HG03521 (cell line): ENCODE measurements at regions not wholly inside any gene's neighbourhood (a gene's known extent, or its start where the extent isn't known, plus 50 kb on each side); places are given as distances from the start of the nearest gene placed in this dataset.

Experiments used
- ATAC-seq: cut with Tn5 transposase; IDR thresholded peaks from one replicate; pipeline ENCODE4 v1.9.1; 2021; ENCODE audit warnings: mild to moderate bottlenecking, moderate library complexity; ENCODE audit not compliant: unreplicated experiment

DNA sequence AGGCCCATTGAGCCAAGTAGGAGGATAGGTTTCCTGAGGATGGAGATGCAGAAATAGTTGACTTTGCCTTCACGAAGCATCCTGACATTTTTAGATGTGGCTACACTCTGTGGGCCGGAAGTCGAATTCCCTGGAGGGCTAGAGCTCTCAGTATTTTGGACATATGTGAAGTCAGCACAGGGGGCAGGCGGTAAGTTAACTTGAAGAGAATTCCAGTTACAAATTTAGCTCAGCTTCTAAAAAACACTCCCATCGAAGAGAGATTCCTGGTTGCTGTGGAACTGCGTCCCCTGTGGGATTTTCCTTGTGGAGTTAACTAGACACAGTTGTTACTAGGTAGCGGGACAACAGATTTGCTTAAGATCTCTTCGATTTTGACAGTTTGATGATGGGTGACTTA lies 161.9 kb upstream of the RGMA start:
- no peak for ATAC-seq

- ATAC-seq, result no peak
Observed at GRCh38 chr15:93250209-93250608, 161.2 kb upstream of the RGMA start.

DNA sequence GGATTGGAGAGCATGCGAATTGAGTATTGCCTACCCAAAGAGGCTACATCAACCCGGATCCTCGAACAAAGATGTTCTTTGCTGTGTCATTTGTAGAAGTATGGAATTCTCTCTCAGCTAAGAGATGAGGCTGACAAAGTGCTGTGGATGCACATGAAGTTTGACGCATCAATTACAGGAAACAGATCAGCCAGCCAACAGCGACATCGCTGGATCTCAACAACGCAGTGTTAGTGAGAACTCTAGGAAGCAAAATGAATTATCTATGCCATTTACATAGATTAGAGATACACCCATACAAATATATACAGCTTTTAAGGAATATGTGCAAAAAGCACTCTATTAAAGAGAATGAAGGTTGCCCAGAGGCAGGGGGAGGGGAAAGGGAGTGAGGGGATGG lies 160.6 kb upstream of the RGMA start:
- ATAC-seq, result no peak

- no peak for ATAC-seq
Observed at GRCh38 chr15:93247466-93248121, 158.6 kb upstream of the RGMA start.

DNA sequence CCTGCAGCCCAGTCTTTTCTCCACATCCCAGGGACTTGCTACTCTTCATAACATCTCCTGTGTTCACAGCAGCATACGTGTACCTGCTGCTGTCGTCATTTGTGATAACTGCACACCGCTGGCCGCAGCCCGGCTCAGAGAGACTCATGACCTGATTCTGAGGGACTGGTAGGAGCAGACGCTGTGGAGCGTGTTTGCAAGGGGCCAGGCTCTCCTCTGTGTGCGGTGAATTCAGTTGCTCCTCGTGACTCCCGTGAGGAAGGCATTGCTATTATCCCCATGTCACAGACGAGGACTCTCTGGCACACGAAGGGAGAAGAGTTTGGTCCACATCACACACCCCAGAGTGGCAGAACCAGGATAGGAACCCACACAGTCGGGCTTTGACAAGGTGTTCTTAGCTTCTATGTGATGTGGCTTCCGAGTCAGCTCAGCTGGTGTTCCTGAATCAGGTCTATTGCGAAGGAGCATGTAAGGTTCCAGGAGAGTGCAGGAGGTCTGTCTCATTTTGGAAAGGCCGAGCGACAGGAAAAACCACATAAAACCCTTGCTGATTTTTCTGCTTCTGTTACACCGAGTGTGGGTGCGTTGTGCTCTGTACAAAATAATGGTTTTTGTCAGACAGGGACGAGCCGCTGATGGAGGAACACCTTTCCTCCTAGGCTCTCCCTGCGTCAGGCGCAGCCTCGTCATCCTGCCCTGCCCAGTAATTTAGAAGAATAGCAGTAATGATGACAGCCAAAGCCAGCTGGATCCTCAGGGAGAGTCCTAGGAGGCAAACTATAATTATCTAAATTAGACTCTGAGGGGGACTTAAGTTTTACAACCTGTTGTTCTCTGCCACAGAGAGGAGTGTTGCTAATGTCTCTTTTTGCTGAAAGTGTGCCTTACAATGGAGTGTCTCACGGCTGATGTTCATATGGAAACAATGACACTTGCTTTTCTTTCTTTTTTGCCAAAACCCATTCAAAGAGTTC lies 157.5 kb upstream of the RGMA start:
- no peak for ATAC-seq

- ATAC-seq, result no peak
Observed at GRCh38 chr15:93245661-93246042, 156.6 kb upstream of the RGMA start.

GRCh38 chr15:93244696-93245660 lies 156.0 kb upstream of the RGMA start:
- ATAC-seq, result no peak

DNA sequence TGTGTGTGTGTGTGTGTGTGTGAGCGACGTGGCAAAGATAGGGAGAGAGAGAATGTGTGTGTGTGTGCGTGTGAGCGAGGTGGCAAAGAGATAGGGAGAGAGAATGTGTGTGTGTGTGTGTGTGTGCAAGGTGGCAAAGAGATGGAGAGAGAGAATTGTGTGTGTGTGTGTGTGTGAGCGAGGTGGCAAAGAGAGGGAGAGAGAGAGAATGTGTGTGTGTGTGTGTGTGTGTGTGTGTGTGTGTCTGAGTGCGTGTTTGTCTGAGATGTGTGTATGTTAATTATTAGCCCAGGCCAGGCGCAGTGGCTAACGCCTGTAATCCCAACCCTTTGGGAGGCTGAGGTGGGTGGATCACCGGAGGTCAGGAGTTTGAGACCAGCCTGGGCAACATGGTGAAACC lies 154.6 kb upstream of the RGMA start:
- ATAC-seq, result no peak

GRCh38 chr15:93241696-93242585 lies 152.9 kb upstream of the RGMA start:
- no peak for ATAC-seq

DNA sequence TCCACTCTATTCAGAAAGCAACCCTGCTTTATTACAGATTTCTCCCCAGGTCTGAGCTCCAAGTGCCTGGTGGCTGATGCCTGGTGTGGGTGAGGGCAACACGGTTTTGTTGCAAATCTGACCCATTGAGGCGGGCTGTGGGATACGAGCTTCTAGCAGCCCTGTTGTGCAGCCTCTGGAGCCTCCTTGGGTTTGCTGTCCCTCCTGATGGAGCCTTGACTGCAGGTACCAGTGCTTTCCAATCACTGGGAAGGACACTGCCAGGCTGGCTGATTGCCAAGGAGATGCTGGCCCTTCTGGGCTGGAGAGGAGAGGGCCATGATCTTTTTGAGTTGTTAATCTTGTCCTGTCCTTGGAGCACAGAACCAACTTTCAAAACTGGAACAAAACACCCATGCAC lies 151.0 kb upstream of the RGMA start:
- ATAC-seq, result no peak

DNA sequence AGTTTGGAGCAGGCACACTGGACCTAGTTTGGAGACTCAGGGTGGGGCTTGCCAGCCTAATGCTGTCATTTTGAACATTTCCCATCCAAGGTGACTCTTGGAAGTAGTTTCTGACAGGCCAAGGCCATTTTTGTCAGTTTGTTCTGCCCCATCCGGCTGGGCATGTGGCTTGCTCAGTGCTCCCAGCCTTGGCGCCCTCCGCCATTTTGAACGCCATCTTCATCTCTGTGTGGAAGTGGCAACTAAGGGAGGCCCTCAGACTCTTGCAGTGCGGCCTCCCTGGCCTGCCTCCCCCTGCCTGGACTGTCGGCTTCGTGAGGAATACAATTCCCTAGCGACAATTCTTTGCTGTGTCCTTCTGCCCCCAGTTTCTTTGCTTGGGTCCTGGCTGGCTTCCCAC lies 150.6 kb upstream of the RGMA start:
- no peak for ATAC-seq

- no peak for ATAC-seq
Observed at GRCh38 chr15:93238641-93239040, 149.6 kb upstream of the RGMA start.

DNA sequence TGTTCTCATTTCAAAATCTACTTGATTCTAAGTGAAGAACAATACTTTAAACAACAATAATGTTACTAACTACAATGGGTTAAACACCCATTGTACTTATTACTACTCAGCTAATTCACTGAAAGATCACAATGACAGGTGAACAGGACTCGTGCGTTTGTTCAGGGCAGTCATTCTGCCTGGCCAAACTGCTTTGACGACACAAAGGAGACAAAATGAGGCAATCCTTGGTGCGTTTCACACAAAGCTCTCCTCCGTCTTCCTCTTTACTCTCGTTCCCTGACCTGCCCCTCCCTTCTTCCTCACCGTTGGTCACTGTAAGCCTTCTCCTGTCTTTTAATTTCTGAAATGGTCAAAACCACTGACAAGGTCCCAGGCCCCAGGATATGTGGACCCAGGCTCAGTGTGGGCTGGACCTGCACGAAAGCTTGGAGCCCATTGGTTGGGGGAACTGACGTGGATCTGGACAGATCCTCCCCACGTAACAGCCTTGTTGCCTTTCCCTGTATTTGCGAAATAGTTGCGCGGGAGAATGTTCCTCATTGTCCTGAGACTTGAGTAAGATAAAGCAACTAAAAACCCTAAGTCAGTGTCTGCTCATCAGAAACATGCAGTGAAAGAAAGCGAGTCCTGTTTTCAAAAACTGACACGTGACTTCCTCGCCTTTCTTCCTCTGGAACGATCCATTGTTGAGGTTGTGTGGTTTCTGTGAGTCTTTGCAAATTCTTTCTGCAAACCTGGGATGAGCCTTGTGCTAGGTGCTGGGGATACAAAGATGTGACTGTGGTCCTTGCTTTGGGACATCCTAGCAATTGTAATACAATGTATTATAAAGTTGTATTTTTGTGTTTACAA lies 147.1 kb upstream of the RGMA start:
- no peak for ATAC-seq

- ATAC-seq, result no peak
Observed at GRCh38 chr15:93235269-93235668, 146.3 kb upstream of the RGMA start.

DNA sequence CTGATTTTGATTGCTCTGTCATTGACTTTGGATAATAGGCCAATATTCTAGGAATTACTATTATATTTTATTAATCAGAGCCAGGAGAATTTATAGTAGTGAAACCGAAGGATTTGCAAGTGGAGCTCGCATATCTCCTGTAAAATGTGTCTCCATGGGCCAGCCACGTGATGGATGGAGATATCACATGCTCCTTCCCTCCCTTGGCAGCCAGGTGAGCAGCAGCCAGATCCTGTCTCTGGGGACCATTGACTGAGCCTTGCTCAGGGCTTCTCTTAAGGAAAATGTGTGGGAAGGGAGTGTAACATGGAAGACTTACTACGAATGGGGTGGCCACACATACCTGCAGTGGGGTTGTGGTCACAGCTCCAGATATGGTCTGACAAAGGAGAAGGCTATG lies 144.7 kb upstream of the RGMA start:
- ATAC-seq, result no peak

DNA sequence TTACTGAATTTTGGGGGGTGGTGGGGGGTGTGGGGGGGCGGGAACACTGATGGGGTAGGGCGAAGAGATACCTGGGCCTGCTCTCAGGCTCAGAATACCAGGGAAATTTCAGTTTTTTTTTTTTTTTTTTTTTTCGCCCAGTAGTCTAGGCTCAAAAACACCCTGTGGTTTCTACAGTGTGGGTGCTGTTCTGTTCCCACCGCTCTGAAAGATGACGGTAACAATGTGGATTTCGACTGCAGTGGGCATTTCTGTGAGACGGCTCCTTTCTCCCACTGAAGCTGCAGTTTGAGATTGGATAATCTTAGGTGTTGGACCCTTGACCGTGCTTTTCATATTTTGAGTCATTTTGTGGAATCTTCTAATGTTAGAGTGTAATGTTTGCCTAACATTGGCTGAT lies 143.8 kb upstream of the RGMA start:
- ATAC-seq, result no peak

- ATAC-seq, result no peak
Observed at GRCh38 chr15:93231994-93232393, 143.0 kb upstream of the RGMA start.

DNA sequence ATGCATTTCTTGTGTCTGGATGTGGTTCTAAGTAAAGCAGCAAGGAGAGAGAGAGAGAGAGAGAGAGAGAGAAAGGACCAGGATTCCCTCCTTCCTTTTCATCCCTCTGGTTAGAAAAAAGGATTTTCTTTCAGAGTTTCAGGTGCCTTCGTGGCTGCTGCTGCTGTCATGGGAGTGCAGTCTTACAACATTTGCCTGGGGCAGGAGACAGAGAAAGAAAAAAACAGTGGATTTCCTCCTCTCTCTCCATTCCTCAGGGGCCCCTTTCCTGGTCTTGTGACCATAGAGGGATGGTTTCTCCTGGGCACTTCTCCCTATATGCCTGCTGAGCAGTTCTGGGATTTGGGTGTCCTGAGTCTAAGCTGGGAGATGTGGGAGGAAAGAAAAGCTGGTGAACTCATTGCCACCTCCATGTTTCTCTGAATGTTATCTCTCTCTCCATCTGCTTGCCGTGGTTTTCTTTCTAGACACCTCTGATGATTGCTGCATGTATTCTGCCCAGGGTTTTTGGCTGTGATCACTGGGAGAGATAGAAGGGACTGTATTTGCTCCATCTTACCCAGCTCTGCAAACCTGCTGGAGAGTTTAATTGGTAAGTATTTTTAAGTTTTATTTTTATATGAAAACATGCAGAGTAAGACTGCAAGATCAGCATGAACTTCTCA lies 142.4 kb upstream of the RGMA start:
- no peak for ATAC-seq

DNA sequence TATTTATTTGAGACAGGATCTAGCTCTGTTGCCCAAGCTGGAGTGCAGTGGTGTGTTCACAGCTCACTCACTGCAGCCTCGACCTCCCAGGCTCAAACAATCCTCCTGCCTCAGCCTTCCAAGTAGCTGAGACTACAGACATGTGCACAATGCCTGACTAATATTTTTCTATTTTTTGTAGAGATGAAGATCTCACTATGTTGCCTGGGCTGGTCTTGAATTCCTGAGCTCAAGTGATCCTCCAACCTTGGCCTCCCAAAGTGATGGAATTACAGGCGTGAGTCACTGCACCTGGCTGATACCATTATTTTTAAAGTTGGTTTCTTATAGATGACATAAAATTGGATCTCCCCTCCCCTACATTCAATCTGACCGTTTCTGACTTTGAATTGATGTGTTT lies 139.5 kb upstream of the RGMA start:
- ATAC-seq, result no peak
